Adrenal gland (tissue), 5 donors: ENCODE measurements at regions not wholly inside any gene's neighbourhood (a gene's known extent, or its start where the extent isn't known, plus 50 kb on each side); places are given as distances from the start of the nearest gene placed in this dataset.

ENCODE experiments used
- CTCF ChIP-seq, 6 experiments: fragments of 450-650 bp in 4 of 6; fragments of 200-600 bp in 2 of 6; sonication (generic) in 1 of 6; IDR thresholded peaks; 1 replicate in 5 of 6; 2 replicates in 1 of 6; pipeline versions ENCODE4 v1.5.1 to v1.8.0; 2016 to 2021; ENCODE audit warnings: antibody characterized with exemption in 6 of 6, mild to moderate bottlenecking in 2 of 6, moderate library complexity in 1 of 6
- POLR2A ChIP-seq, 2 donors: fragments of 450-650 bp; IDR thresholded peaks; one replicate each; pipeline ENCODE4 v1.6.1; 2017; ENCODE audit warnings: antibody characterized with exemption in 2 of 2, mild to moderate bottlenecking in 2 of 2, moderate library complexity in 1 of 2
- donor health status: DM: no; HTN: no; CAD: no.

DNA sequence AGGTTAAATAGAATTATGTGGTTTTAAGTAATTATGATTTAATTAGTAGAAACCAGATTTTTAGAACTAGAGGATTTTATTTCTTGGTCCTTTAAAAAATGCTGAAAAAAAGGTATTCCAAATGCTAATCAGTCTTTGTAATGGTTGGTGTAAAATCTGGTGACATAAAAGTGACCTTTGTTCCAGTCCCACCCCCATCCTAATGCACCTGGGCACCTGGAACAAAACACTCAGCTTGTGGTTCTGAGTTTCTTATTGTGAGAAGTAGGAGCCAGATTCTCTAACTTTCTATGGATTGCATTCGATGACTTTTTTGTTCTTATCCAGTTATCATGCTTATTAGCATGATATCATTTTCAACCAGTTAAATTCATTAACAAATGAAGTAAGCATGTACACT is 115.1 kb upstream of the CTNND2 start:
- no peak for TF ChIP-seq POLR2A (IDR thresholded peaks at IDR 0.05)
- no peak for TF ChIP-seq CTCF (IDR thresholded peaks at IDR 0.05)
